Liver (tissue), 7 donors: ENCODE measurements at regions not wholly inside any gene's neighbourhood (a gene's known extent, or its start where the extent isn't known, plus 50 kb on each side); places are given as distances from the start of the nearest gene placed in this dataset.

Experiments
- DNase-seq: peaks from one replicate; pipeline ENCODE4 v3.0.0-alpha.2; 2017; ENCODE audit warnings: low spot score
- H3K27ac ChIP-seq, 2 donors: one replicate each; pipeline ENCODE4 v1.7.0; 2013; ENCODE audit warnings: inconsistent platforms in 2 of 2, low read length in 2 of 2, control low read depth in 1 of 2, low read depth in 1 of 2, mild to moderate bottlenecking in 1 of 2
- H3K27me3 ChIP-seq, 4 donors: one replicate each; pipeline versions ENCODE4 v1.6.1 to v1.7.0; 2013; ENCODE audit warnings: low read length in 3 of 4, inconsistent platforms in 1 of 4, mild to moderate bottlenecking in 1 of 4, moderate library complexity in 1 of 4; ENCODE audit not compliant: control insufficient read depth in 4 of 4, insufficient read depth in 4 of 4
- H3K36me3 ChIP-seq, 4 donors: one replicate each; pipeline versions ENCODE4 v1.6.1 to v1.7.0; 2013; ENCODE audit warnings: low read length in 3 of 4, mild to moderate bottlenecking in 3 of 4, low read depth in 1 of 4, moderate library complexity in 1 of 4; ENCODE audit not compliant: control insufficient read depth in 4 of 4, insufficient read depth in 3 of 4
- H3K4me1 ChIP-seq, 4 donors: one replicate each; pipeline versions ENCODE4 v1.6.1 to v1.7.0; 2013; ENCODE audit warnings: low read length in 3 of 4, mild to moderate bottlenecking in 3 of 4, moderate library complexity in 1 of 4; ENCODE audit not compliant: control insufficient read depth in 4 of 4, insufficient read depth in 4 of 4
- H3K4me3 ChIP-seq, 3 donors: one replicate each; pipeline versions ENCODE4 v1.6.1 to v1.7.0; 2013; ENCODE audit warnings: low read length in 3 of 3, control low read depth in 1 of 3, low read depth in 1 of 3, mild to moderate bottlenecking in 1 of 3
- H3K9ac ChIP-seq, 2 donors: one replicate each; pipeline ENCODE4 v1.7.0; 2013; ENCODE audit warnings: low read length in 2 of 2, mild to moderate bottlenecking in 2 of 2, moderate library complexity in 2 of 2, control low read depth in 1 of 2, low read depth in 1 of 2
- H3K9me3 ChIP-seq, 4 donors: one replicate each; pipeline versions ENCODE4 v1.6.1 to v1.7.0; 2013; ENCODE audit warnings: low read length in 3 of 4; ENCODE audit not compliant: control insufficient read depth in 4 of 4
- EGR1 ChIP-seq, 2 donors: IDR thresholded peaks; 2 replicates each; pipeline ENCODE4 v1.6.1; 2016 to 2018; ENCODE audit warnings: antibody characterized with exemption in 2 of 2, low read depth in 2 of 2
- FOXA1 ChIP-seq: IDR thresholded peaks from 2 replicates; pipeline ENCODE4 v1.6.1; 2016; ENCODE audit warnings: antibody characterized with exemption
- FOXA2 ChIP-seq: IDR thresholded peaks from 2 replicates; pipeline ENCODE4 v1.6.1; 2016; ENCODE audit warnings: antibody characterized with exemption
- GABPA ChIP-seq, 2 donors: IDR thresholded peaks in 1 of 2; conservative IDR thresholded peaks in 1 of 2; 2 replicates each; pipeline ENCODE4 v1.6.1; 2016; ENCODE audit warnings: antibody characterized with exemption in 2 of 2, mild to moderate bottlenecking in 1 of 2, moderate library complexity in 1 of 2
- HNF4A ChIP-seq, 2 donors: conservative IDR thresholded peaks; 2 replicates each; pipeline ENCODE4 v1.6.1; 2016; ENCODE audit warnings: antibody characterized with exemption in 2 of 2, mild to moderate bottlenecking in 2 of 2
- HNF4G ChIP-seq: IDR thresholded peaks from 2 replicates; pipeline ENCODE4 v1.6.1; 2016; ENCODE audit warnings: antibody characterized with exemption
- JUND ChIP-seq, 2 donors: IDR thresholded peaks; 2 replicates each; pipeline ENCODE4 v1.6.1; 2016; ENCODE audit warnings: antibody characterized with exemption in 2 of 2
- MAX ChIP-seq: IDR thresholded peaks from 2 replicates; pipeline ENCODE4 v1.6.1; 2016; ENCODE audit warnings: antibody characterized with exemption
- NR2F2 ChIP-seq: IDR thresholded peaks from 2 replicates; pipeline ENCODE4 v1.6.1; 2016; ENCODE audit warnings: antibody characterized with exemption
- RAD21 ChIP-seq, 2 donors: IDR thresholded peaks; 2 replicates each; pipeline ENCODE4 v1.6.1; 2016; ENCODE audit warnings: antibody characterized with exemption in 2 of 2, mild to moderate bottlenecking in 2 of 2
- REST ChIP-seq: IDR thresholded peaks from 2 replicates; pipeline ENCODE4 v1.6.1; 2016; ENCODE audit warnings: antibody characterized with exemption, mild to moderate bottlenecking
- RXRA ChIP-seq, 2 donors: IDR thresholded peaks; 2 replicates each; pipeline ENCODE4 v1.6.1; 2017 to 2018; ENCODE audit warnings: antibody characterized with exemption in 2 of 2, mild to moderate bottlenecking in 1 of 2
- SP1 ChIP-seq: IDR thresholded peaks from 2 replicates; pipeline ENCODE4 v1.6.1; 2018; ENCODE audit warnings: antibody characterized with exemption, mild to moderate bottlenecking
- TAF1 ChIP-seq: conservative IDR thresholded peaks from 2 replicates; pipeline ENCODE4 v1.6.1; 2016; ENCODE audit warnings: antibody characterized with exemption, mild to moderate bottlenecking
- YY1 ChIP-seq: IDR thresholded peaks from 2 replicates; pipeline ENCODE4 v1.6.1; 2016; ENCODE audit warnings: antibody characterized with exemption, mild to moderate bottlenecking
- ZBTB33 ChIP-seq: IDR thresholded peaks from 2 replicates; pipeline ENCODE4 v1.6.1; 2016; ENCODE audit warnings: antibody characterized with exemption
- WGBS: extraction: QIAGEN DNeasy Blood & Tissue Kit; methylation state at CpG from one replicate; pipeline ENCODE4 v1.1.7; 2013; 5-methylcytosine and 5-hydroxymethylcytosine counted together
- donor health status: healthy.
- donor health status: healthy.
- donor health status: healthy.
- donor health status: healthy.

GRCh38 chr2:146365041-146365440 is 1479.8 kb upstream of the ACVR2A start:
- Histone ChIP-seq H3K9ac (no peak overlapping the region), H3K27me3 (no peaks in the 10 kb centered on the region), H3K4me3 (no peak overlapping the region), H3K36me3 (no peaks in the 10 kb centered on the region), H3K4me1 (no peaks in the 10 kb centered on the region), H3K27ac (no peak overlapping the region), H3K9me3 (no peaks in the 10 kb centered on the region)
- 86% methylated on average over 1 of the region's 1 CpG for WGBS
- no peak for TF ChIP-seq SP1
- DNase-seq: no peak

GRCh38 chr2:146363731-146364130 is 1481.1 kb upstream of the ACVR2A start:
- TF ChIP-seq NR2F2 (no peak), EGR1 (IDR thresholded peaks at IDR 0.05; ENCODE audit: low read depth in 2 of 2) (no peak), FOXA1 (no peak), JUND (IDR thresholded peaks at IDR 0.05) (no peak), RAD21 (IDR thresholded peaks at IDR 0.05) (no peak), FOXA2 (no peak), GABPA (IDR thresholded peaks at IDR 0.05 in 1 of 2, conservative IDR thresholded peaks at IDR 0.05 in 1 of 2) (no peak), REST (no peak), HNF4G (no peak), RXRA (IDR thresholded peaks at IDR 0.05) (no peak), YY1 (no peak), ZBTB33 (no peak)
- DNase-seq: no peak
- H3K27me3 ChIP-seq: no peaks in the 10 kb centered on the region

GRCh38 chr2:146351689-146352088 is 1493.1 kb upstream of the ACVR2A start:
- Histone ChIP-seq H3K27ac (no peak overlapping the region), H3K4me1 (no peaks in the 10 kb centered on the region), H3K27me3 (no peaks in the 10 kb centered on the region), H3K9ac (no peak overlapping the region), H3K36me3 (no peaks in the 10 kb centered on the region), H3K4me3 (no peak overlapping the region), H3K9me3 (no peaks in the 10 kb centered on the region)
- TF ChIP-seq MAX (no peak), RAD21 (IDR thresholded peaks at IDR 0.05) (no peak), FOXA2 (no peak), REST (no peak), FOXA1 (no peak), NR2F2 (no peak), TAF1 (no peak), HNF4A (conservative IDR thresholded peaks at IDR 0.05) (no peak), GABPA (IDR thresholded peaks at IDR 0.05 in 1 of 2, conservative IDR thresholded peaks at IDR 0.05 in 1 of 2) (no peak)
- no peak for DNase-seq

More at GRCh38 chr2:146363731-146364130, 1481.1 kb upstream of the ACVR2A start:
- WGBS: 80% methylated on average over 1 of the region's 1 CpG
- H3K27ac ChIP-seq: no peak overlapping the region
- peaks cover 0 to 2% (median 0%) of the 10 kb centered on the region in 4 donors for H3K9me3 ChIP-seq
- no peak overlapping the region for H3K4me3 ChIP-seq
- H3K4me1 ChIP-seq: no peaks in the 10 kb centered on the region
- H3K9ac ChIP-seq: no peak overlapping the region
- no peaks in the 10 kb centered on the region for H3K36me3 ChIP-seq
